ENCODE measurements at regions not wholly inside any gene's neighbourhood (a gene's known extent, or its start where the extent isn't known, plus 50 kb on each side); places are given as distances from the start of the nearest gene placed in this dataset.

GRCh38 chr11:87861030-87861429 lies 314.2 kb downstream of the RAB38 start:
- no peak for DNase-seq (ENCODE audit: low read depth)
- no peak for TF ChIP-seq CTCF (IDR thresholded peaks at IDR 0.05; ENCODE audit: low read depth, low read length, missing control alignments)
- no peak overlapping the region for H3K4me3 ChIP-seq (ENCODE audit: low read depth, low read length)

GRCh38 chr11:87859636-87860035 lies 315.6 kb downstream of the RAB38 start:
- TF ChIP-seq CTCF (IDR thresholded peaks at IDR 0.05; ENCODE audit: low read depth, low read length, missing control alignments), result no peak
- H3K4me3 ChIP-seq (ENCODE audit: low read depth, low read length), result no peak overlapping the region
- no peak for DNase-seq (ENCODE audit: low read depth)

GRCh38 chr11:87851827-87852226 lies 323.4 kb downstream of the RAB38 start:
- DNase-seq (ENCODE audit: low read depth), result no peak
- H3K4me3 ChIP-seq (ENCODE audit: low read depth, low read length), result no peak overlapping the region
- no peak for TF ChIP-seq CTCF (IDR thresholded peaks at IDR 0.05; ENCODE audit: low read depth, low read length, missing control alignments)

GRCh38 chr11:87851234-87851633 lies 324.0 kb downstream of the RAB38 start:
- no peak overlapping the region for H3K4me3 ChIP-seq (ENCODE audit: low read depth, low read length)
- TF ChIP-seq CTCF (IDR thresholded peaks at IDR 0.05; ENCODE audit: low read depth, low read length, missing control alignments), result no peak
- no peak for DNase-seq (ENCODE audit: low read depth)

- DNase-seq (ENCODE audit: low read depth), result no peak
These were observed 326.0 kb downstream of the RAB38 start for GRCh38 chr11:87849216-87849615.

GRCh38 chr11:87840786-87841185 lies 334.5 kb downstream of the RAB38 start:
- TF ChIP-seq CTCF (IDR thresholded peaks at IDR 0.05; ENCODE audit: low read depth, low read length, missing control alignments), result no peak
- no peak for DNase-seq (ENCODE audit: low read depth)
- H3K4me3 ChIP-seq (ENCODE audit: low read depth, low read length), result no peak overlapping the region

More at GRCh38 chr11:87849216-87849615, 326.0 kb downstream of the RAB38 start:
- TF ChIP-seq CTCF (IDR thresholded peaks at IDR 0.05; ENCODE audit: low read depth, low read length, missing control alignments), result no peak
- no peak overlapping the region for H3K4me3 ChIP-seq (ENCODE audit: low read depth, low read length)

- DNase-seq (ENCODE audit: low read depth), result no peak
- TF ChIP-seq CTCF (IDR thresholded peaks at IDR 0.05; ENCODE audit: low read depth, low read length, missing control alignments), result no peak
- H3K4me3 ChIP-seq (ENCODE audit: low read depth, low read length), result no peak overlapping the region
These were observed 343.0 kb downstream of the RAB38 start for GRCh38 chr11:87832211-87832610.
